ENCODE measurements at regions not wholly inside any gene's neighbourhood (a gene's known extent, or its start where the extent isn't known, plus 50 kb on each side); places are given as distances from the start of the nearest gene placed in this dataset.

- no peak for DNase-seq
- ChIA-PET CTCF (ENCODE audit: partially characterized antibody) (no interaction called here), POLR2A (ENCODE audit: partially characterized antibody) (no interaction called here)
- Mint-ChIP-seq H3K4me1 (no peaks in the 10 kb centered on the region), H3K9me3 (peaks cover 0 to 10% (median 4%) of the 10 kb centered on the region in 8 donors), H3K36me3 (no peaks in the 10 kb centered on the region), H3K27me3 (no peaks in the 10 kb centered on the region), H3K4me3 (no peak overlapping the region), H3K27ac (no peak overlapping the region)
- Histone ChIP-seq H3K4me1 (ENCODE audit: insufficient read depth, low read length) (no peaks in the 10 kb centered on the region), H3K27ac (ENCODE audit: low read depth, low read length) (no peak overlapping the region), H3K9me3 (ENCODE audit: control insufficient read depth in 1 of 2, low read length in 2 of 2) (no peaks in the 10 kb centered on the region), H3K4me3 (ENCODE audit: low read length in 2 of 2) (no peak overlapping the region), H3K36me3 (ENCODE audit: insufficient read depth, low read length) (no peaks in the 10 kb centered on the region), H3K27me3 (ENCODE audit: insufficient read depth, low read length) (no peaks in the 10 kb centered on the region)
- intact Hi-C loops (cut with micrococcal nuclease) = no loop called here
Observed at GRCh38 chr12:43054085-43054484, 464.5 kb upstream of the PRICKLE1 start.

GRCh38 chr12:43052441-43052840, 462.9 kb upstream of the PRICKLE1 start:
- intact Hi-C loops (cut with micrococcal nuclease) = no loop called here
- no peak overlapping the region for H3K27ac Mint-ChIP-seq
- Histone ChIP-seq H3K4me1 (ENCODE audit: insufficient read depth, low read length) (no peaks in the 10 kb centered on the region), H3K36me3 (ENCODE audit: insufficient read depth, low read length) (no peaks in the 10 kb centered on the region), H3K9me3 (ENCODE audit: control insufficient read depth in 1 of 2, low read length in 2 of 2) (no peaks in the 10 kb centered on the region), H3K4me3 (ENCODE audit: low read length in 2 of 2) (no peak overlapping the region), H3K27me3 (ENCODE audit: insufficient read depth, low read length) (no peaks in the 10 kb centered on the region), H3K27ac (ENCODE audit: low read depth, low read length) (no peak overlapping the region)
- CTCF ChIA-PET (ENCODE audit: partially characterized antibody) = no interaction called here
- H3K4me1 Mint-ChIP-seq = no peaks in the 10 kb centered on the region
- no peak overlapping the region for H3K4me3 Mint-ChIP-seq
- no peaks in the 10 kb centered on the region for H3K36me3 Mint-ChIP-seq
- POLR2A ChIA-PET (ENCODE audit: partially characterized antibody) = no interaction called here
- peaks cover 0 to 10% (median 4%) of the 10 kb centered on the region in 8 donors for H3K9me3 Mint-ChIP-seq
- H3K27me3 Mint-ChIP-seq = no peaks in the 10 kb centered on the region
- no peak for DNase-seq

- POLR2A ChIA-PET (ENCODE audit: partially characterized antibody) = no interaction called here
- H3K9me3 ChIP-seq (ENCODE audit: control insufficient read depth in 1 of 2, low read length in 2 of 2) = no peaks in the 10 kb centered on the region
- Mint-ChIP-seq H3K27ac (no peak overlapping the region), H3K36me3 (no peaks in the 10 kb centered on the region), H3K27me3 (no peaks in the 10 kb centered on the region), H3K4me3 (no peak overlapping the region), H3K4me1 (no peaks in the 10 kb centered on the region), H3K9me3 (peaks cover 0 to 3% (median 0%) of the 10 kb centered on the region in 8 donors)
- H3K4me3 ChIP-seq (ENCODE audit: low read length in 2 of 2) = no peak overlapping the region
- no peak overlapping the region for H3K27ac ChIP-seq (ENCODE audit: low read depth, low read length)
- H3K27me3 ChIP-seq (ENCODE audit: insufficient read depth, low read length) = no peaks in the 10 kb centered on the region
- intact Hi-C loops (cut with micrococcal nuclease) = no loop called here
- no peak for DNase-seq
- no peaks in the 10 kb centered on the region for H3K4me1 ChIP-seq (ENCODE audit: insufficient read depth, low read length)
- H3K36me3 ChIP-seq (ENCODE audit: insufficient read depth, low read length) = no peaks in the 10 kb centered on the region
- CTCF ChIA-PET (ENCODE audit: partially characterized antibody) = no interaction called here
Observed at GRCh38 chr12:43044241-43044640, 454.7 kb upstream of the PRICKLE1 start.

- intact Hi-C loops (cut with micrococcal nuclease) = no loop called here
- Mint-ChIP-seq H3K27ac (no peak overlapping the region), H3K4me3 (no peak overlapping the region), H3K9me3 (peaks cover 0 to 9% (median 5%) of the 10 kb centered on the region in 8 donors), H3K36me3 (no peaks in the 10 kb centered on the region), H3K4me1 (no peaks in the 10 kb centered on the region), H3K27me3 (no peaks in the 10 kb centered on the region)
- no peak for DNase-seq
- H3K27ac ChIP-seq (ENCODE audit: low read depth, low read length) = no peak overlapping the region
- ChIA-PET CTCF (ENCODE audit: partially characterized antibody) (no interaction called here), POLR2A (ENCODE audit: partially characterized antibody) (no interaction called here)
- no peaks in the 10 kb centered on the region for H3K9me3 ChIP-seq (ENCODE audit: control insufficient read depth in 1 of 2, low read length in 2 of 2)
- H3K4me3 ChIP-seq (ENCODE audit: low read length in 2 of 2) = no peak overlapping the region
- no peaks in the 10 kb centered on the region for H3K27me3 ChIP-seq (ENCODE audit: insufficient read depth, low read length)
- H3K4me1 ChIP-seq (ENCODE audit: insufficient read depth, low read length) = no peaks in the 10 kb centered on the region
- H3K36me3 ChIP-seq (ENCODE audit: insufficient read depth, low read length) = no peaks in the 10 kb centered on the region
Observed at GRCh38 chr12:43038991-43039390, 449.4 kb upstream of the PRICKLE1 start.

DNA sequence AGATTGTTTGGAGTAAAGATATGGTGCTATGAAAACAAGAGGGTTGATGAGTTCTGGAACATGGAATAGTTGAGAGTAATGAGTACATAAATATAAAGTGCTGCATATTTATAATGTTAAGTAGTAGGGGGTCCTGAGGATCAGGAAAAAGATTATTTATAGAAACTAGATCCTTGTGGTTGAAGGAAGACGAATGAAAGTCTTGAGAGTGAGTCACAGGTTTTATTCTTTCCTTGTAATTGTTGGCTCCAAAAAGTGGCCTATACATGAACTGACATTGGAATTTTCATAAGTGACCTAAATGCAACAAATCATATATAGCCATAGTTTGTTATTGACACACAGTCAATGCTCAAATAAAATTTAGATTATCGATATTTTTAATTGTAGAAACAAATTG, 440.4 kb upstream of the PRICKLE1 start:
- Mint-ChIP-seq H3K27me3 (no peaks in the 10 kb centered on the region), H3K36me3 (no peaks in the 10 kb centered on the region)
- intact Hi-C loops (cut with micrococcal nuclease) = no loop called here

DNA sequence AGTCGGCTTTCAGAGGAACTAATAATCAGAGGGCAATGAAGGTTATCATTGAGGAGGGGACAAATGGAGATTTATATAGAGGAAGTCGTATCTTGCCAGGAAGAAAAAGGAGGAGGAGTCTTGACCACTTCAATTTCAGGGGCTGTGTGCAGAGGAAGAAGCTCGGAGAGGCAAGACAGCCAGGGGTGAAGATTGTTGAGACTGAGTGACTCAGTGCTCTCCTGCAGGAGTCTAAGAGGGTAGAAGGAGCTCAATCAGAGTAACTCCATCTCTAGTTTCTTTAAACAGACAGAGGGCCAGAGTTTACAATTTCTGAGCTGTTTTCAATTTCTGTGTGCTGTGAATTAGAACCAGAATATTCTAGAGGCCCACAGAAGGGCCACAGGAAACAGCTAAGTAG, 439.3 kb upstream of the PRICKLE1 start:
- no peak overlapping the region for H3K27ac Mint-ChIP-seq
- Histone ChIP-seq H3K27me3 (ENCODE audit: insufficient read depth, low read length) (no peaks in the 10 kb centered on the region), H3K4me3 (ENCODE audit: low read length in 2 of 2) (no peak overlapping the region), H3K27ac (ENCODE audit: low read depth, low read length) (no peak overlapping the region), H3K9me3 (ENCODE audit: control insufficient read depth in 1 of 2, low read length in 2 of 2) (no peaks in the 10 kb centered on the region), H3K36me3 (ENCODE audit: insufficient read depth, low read length) (no peaks in the 10 kb centered on the region), H3K4me1 (ENCODE audit: insufficient read depth, low read length) (no peaks in the 10 kb centered on the region)
- intact Hi-C loops (cut with micrococcal nuclease) = no loop called here
- ChIA-PET POLR2A (ENCODE audit: partially characterized antibody) (no interaction called here), CTCF (ENCODE audit: partially characterized antibody) (no interaction called here)
- no peaks in the 10 kb centered on the region for H3K4me1 Mint-ChIP-seq
- H3K4me3 Mint-ChIP-seq = no peak overlapping the region
- no peaks in the 10 kb centered on the region for H3K27me3 Mint-ChIP-seq
- peaks cover 0 to 10% (median 5%) of the 10 kb centered on the region in 8 donors for H3K9me3 Mint-ChIP-seq
- H3K36me3 Mint-ChIP-seq = no peaks in the 10 kb centered on the region
- DNase-seq = no peak

More for the DNA sequence above, 440.4 kb upstream of the PRICKLE1 start:
- Mint-ChIP-seq H3K4me1 (no peaks in the 10 kb centered on the region), H3K4me3 (no peak overlapping the region), H3K27ac (no peak overlapping the region), H3K9me3 (peaks cover 0 to 13% (median 8%) of the 10 kb centered on the region in 8 donors)
- Histone ChIP-seq H3K27ac (ENCODE audit: low read depth, low read length) (no peak overlapping the region), H3K36me3 (ENCODE audit: insufficient read depth, low read length) (no peaks in the 10 kb centered on the region), H3K27me3 (ENCODE audit: insufficient read depth, low read length) (no peaks in the 10 kb centered on the region), H3K9me3 (ENCODE audit: control insufficient read depth in 1 of 2, low read length in 2 of 2) (no peaks in the 10 kb centered on the region), H3K4me3 (ENCODE audit: low read length in 2 of 2) (no peak overlapping the region), H3K4me1 (ENCODE audit: insufficient read depth, low read length) (no peaks in the 10 kb centered on the region)
- CTCF ChIA-PET (ENCODE audit: partially characterized antibody) = no interaction called here
- POLR2A ChIA-PET (ENCODE audit: partially characterized antibody) = no interaction called here
- no peak for DNase-seq

GRCh38 chr12:43022838-43023237, 433.3 kb upstream of the PRICKLE1 start:
- no peak overlapping the region for H3K27ac ChIP-seq (ENCODE audit: low read depth, low read length)
- H3K36me3 Mint-ChIP-seq = no peaks in the 10 kb centered on the region
- peaks cover 0 to 2% (median 0%) of the 10 kb centered on the region in 8 donors for H3K9me3 Mint-ChIP-seq
- CTCF ChIA-PET (ENCODE audit: partially characterized antibody) = no interaction called here
- H3K27me3 ChIP-seq (ENCODE audit: insufficient read depth, low read length) = no peaks in the 10 kb centered on the region
- H3K4me1 ChIP-seq (ENCODE audit: insufficient read depth, low read length) = no peaks in the 10 kb centered on the region
- no peak overlapping the region for H3K27ac Mint-ChIP-seq
- DNase-seq = no peak
- no peaks in the 10 kb centered on the region for H3K9me3 ChIP-seq (ENCODE audit: control insufficient read depth in 1 of 2, low read length in 2 of 2)
- H3K4me3 Mint-ChIP-seq = no peak overlapping the region
- no peak overlapping the region for H3K4me3 ChIP-seq (ENCODE audit: low read length in 2 of 2)
- H3K36me3 ChIP-seq (ENCODE audit: insufficient read depth, low read length) = no peaks in the 10 kb centered on the region
- no peaks in the 10 kb centered on the region for H3K4me1 Mint-ChIP-seq
- intact Hi-C loops (cut with micrococcal nuclease) = no loop called here
- POLR2A ChIA-PET (ENCODE audit: partially characterized antibody) = no interaction called here
- H3K27me3 Mint-ChIP-seq = no peaks in the 10 kb centered on the region

- Mint-ChIP-seq H3K4me1 (no peaks in the 10 kb centered on the region), H3K9me3 (peaks cover 0 to 8% (median 1%) of the 10 kb centered on the region in 8 donors), H3K4me3 (no peak overlapping the region), H3K36me3 (no peaks in the 10 kb centered on the region), H3K27ac (no peak overlapping the region), H3K27me3 (no peaks in the 10 kb centered on the region)
- ChIA-PET CTCF (ENCODE audit: partially characterized antibody) (no interaction called here), POLR2A (ENCODE audit: partially characterized antibody) (no interaction called here)
- intact Hi-C loops (cut with micrococcal nuclease) = no loop called here
- Histone ChIP-seq H3K36me3 (ENCODE audit: insufficient read depth, low read length) (no peaks in the 10 kb centered on the region), H3K4me1 (ENCODE audit: insufficient read depth, low read length) (no peaks in the 10 kb centered on the region), H3K27me3 (ENCODE audit: insufficient read depth, low read length) (no peaks in the 10 kb centered on the region), H3K27ac (ENCODE audit: low read depth, low read length) (no peak overlapping the region), H3K4me3 (ENCODE audit: low read length in 2 of 2) (no peak overlapping the region), H3K9me3 (ENCODE audit: control insufficient read depth in 1 of 2, low read length in 2 of 2) (no peaks in the 10 kb centered on the region)
- DNase-seq = no peak
Observed at GRCh38 chr12:43015090-43015737, 425.7 kb upstream of the PRICKLE1 start.

Measured in CD4-positive, alpha-beta memory T cell (primary cell).